Right cardiac atrium (tissue), 5 donors: ENCODE measurements at regions not wholly inside any gene's neighbourhood (a gene's known extent, or its start where the extent isn't known, plus 50 kb on each side); places are given as distances from the start of the nearest gene placed in this dataset.
A peak's percentile ranks its signal among the peaks of the same experiment; 100 is the strongest.

Experiments used
- ATAC-seq, 2 donors: fragments of 200-7000 bp; cut with Tn5 transposase; one replicate each; pipeline versions ENCODE4 v1.8.0 to v1.9.1; 2020; ENCODE audit warnings: moderate library complexity in 2 of 2, mild to moderate bottlenecking in 1 of 2
- DNase-seq, 3 donors: peaks; one replicate each; pipeline ENCODE4 v3.0.0-alpha.2; 2020
- H3K27ac ChIP-seq: one replicate; pipeline ENCODE4 v1.5.1; 2013; ENCODE audit warnings: mild to moderate bottlenecking, low read length, control low read depth, moderate library complexity
- H3K27me3 ChIP-seq: one replicate; pipeline ENCODE4 v1.6.1; 2013; ENCODE audit not compliant: control insufficient read depth, insufficient read depth
- H3K4me1 ChIP-seq: one replicate; pipeline ENCODE4 v1.6.1; 2013; ENCODE audit warnings: low read length; ENCODE audit not compliant: control insufficient read depth, insufficient read depth
- H3K4me3 ChIP-seq: one replicate; pipeline ENCODE4 v1.5.1; 2013; ENCODE audit warnings: low read length, control low read depth
- H3K9me3 ChIP-seq: one replicate; pipeline ENCODE4 v1.6.1; 2013; ENCODE audit warnings: low read length; ENCODE audit not compliant: control insufficient read depth
- WGBS: extraction: QIAGEN DNeasy Blood & Tissue Kit; methylation state at CpG from one replicate; pipeline ENCODE4 v1.1.7; 2013; 5-methylcytosine and 5-hydroxymethylcytosine counted together
- intact Hi-C, 4 donors: fragments of 100-400 bp; cut with DNase I; formaldehyde crosslinking; loops; one replicate each; pipeline versions ENCODE4 v1.11.0 to v1.14.0; 2022 to 2023
- donor health status: healthy with polysubstance abuse.
- donor health status: DM: no; HTN: yes; CAD: no.
- donor health status: DM: no; HTN: no; CAD: no.
- donor health status: DM: no; HTN: yes; CAD: no; lungs with severe emphysema.
- donor health status: DM: yes; HTN: yes; CAD: no.

DNA sequence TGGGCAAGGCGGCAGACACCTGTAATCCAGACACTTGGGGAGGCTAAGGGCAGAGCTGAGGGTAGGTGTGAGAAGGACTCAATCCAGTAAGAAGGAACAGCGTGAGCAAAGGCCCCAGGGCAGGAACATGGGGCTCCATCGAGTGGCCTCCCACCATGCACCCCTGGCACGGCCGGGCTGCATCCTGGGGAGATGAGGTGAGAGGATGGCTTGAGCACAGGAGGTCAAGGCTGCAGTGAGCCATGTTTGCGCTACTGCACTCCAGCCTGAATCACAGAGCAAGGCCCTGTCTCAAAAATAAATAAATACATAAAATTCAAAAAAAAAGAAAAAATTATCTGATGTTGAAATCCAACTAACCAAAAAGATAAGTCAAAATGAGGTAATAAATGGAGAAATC, 58.5 kb downstream of the ARL6IP4 start:
- peaks cover 6% of the 10 kb centered on the region for H3K4me1 ChIP-seq
- H3K27ac ChIP-seq = no peak overlapping the region
- intact Hi-C loops = loop anchor here in 1 of 4 donors (10.0 kb wide), 1 partner anchor 116 kb away; the partner anchor contains the start of gene PITPNM2
- H3K4me3 ChIP-seq = no peak overlapping the region
- DNase-seq = peak in 1 of 3 donors; percentile 41
- no peak for ATAC-seq
- no peaks in the 10 kb centered on the region for H3K9me3 ChIP-seq
- no peaks in the 10 kb centered on the region for H3K27me3 ChIP-seq
- 95% methylated on average over 6 of the region's 6 CpGs for WGBS

DNA sequence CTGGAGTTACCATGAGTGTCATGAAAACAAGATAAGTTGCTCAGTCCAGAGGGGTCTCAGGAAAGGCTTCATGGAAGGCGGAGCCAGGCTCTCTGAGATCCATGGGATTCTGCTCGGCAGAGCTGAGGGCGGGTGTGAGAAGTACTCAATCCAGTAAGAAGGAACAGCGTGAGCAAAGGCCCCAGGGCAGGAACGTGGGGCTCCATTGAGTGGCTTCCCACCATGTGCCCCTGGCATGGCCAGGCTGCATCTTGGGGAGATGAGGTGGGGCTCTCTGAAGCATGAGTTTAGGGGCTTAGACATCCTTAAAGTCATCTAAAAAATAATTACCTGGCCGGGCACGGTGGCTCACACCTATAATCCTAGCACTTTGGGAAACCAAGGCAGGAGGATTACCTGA, 58.0 kb downstream of the ARL6IP4 start:
- Histone ChIP-seq H3K27ac (no peak overlapping the region), H3K4me1 (peaks cover 4% of the 10 kb centered on the region), H3K9me3 (no peaks in the 10 kb centered on the region), H3K4me3 (no peak overlapping the region), H3K27me3 (no peaks in the 10 kb centered on the region)
- DNase-seq = peak in 1 of 3 donors; percentile 6
- ATAC-seq = no peak
- WGBS = 86% methylated on average over 7 of the region's 7 CpGs
- intact Hi-C loops = loop anchor here in 1 of 4 donors (10.0 kb wide), 1 partner anchor 116 kb away; the partner anchor contains the start of gene PITPNM2

DNA sequence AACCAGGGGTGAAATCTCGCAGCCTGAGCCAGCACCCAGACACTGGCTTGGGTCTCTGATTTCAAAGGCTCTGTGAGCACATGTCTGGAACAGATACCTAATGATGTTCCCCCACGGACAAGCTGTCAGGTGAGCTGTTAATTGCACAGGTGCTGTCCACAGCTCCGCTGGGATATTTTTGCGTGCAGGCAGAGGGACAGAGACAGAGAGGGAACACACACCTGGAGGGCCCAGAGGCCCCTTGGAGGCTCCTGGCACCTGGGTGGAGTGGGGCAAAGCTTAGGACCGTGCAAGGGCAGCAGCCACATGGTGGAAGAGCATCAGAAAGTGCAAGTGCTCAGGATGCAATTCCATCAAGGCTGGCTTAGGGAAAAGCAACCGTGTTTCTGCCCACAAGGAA, 57.3 kb downstream of the ARL6IP4 start:
- peaks cover 4% of the 10 kb centered on the region for H3K4me1 ChIP-seq
- no peaks in the 10 kb centered on the region for H3K27me3 ChIP-seq
- intact Hi-C loops = loop anchor here in 1 of 4 donors (10.0 kb wide), 1 partner anchor 117 kb away; the partner anchor contains the start of gene PITPNM2
- WGBS = 89% methylated on average over 6 of the region's 6 CpGs
- DNase-seq = peak in 1 of 3 donors; percentile 15
- H3K4me3 ChIP-seq = no peak overlapping the region
- no peaks in the 10 kb centered on the region for H3K9me3 ChIP-seq
- no peak overlapping the region for H3K27ac ChIP-seq
- no peak for ATAC-seq

DNA sequence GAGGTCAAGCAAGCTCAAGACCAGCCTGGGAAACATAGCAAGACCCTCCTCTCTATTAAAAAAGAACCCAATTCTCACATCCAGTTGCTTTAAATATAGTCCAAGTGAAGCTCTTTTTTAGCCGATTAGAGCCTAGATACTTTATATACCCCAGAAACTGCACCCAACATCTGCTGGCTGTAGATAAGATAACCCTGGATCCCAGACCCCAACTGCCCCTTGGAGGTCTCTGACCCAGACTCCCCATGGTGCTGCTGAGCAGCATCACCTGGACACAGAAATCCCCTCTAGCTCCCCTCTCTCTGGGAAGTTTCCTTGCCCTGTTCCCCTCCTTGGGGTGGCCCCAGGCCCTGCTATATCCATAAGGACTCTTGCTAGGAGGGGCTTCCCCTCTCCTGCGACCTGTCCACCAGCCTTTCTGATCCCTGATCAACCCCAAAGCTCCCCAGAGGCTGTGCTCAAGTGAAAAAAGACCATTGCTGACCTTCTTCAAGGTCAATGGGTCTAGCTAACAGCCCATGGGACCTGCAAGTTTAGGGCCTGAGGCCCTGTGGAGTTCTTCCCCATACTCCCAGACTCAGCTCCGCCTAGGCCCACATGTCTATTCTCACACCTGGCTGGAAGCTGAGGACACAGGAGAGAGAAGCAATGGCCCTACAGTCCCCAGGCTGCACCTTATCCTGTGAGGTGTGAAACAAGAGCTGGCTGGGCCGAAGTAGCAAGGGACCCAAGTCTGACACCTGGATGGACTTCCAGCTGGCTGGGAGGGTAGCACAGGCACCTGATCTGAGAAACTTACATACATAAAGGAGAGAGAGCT, 56.2 kb downstream of the ARL6IP4 start:
- intact Hi-C loops = loop anchor here in 1 of 4 donors (10.0 kb wide), 1 partner anchor 118 kb away; the partner anchor contains the start of gene PITPNM2
- Histone ChIP-seq H3K4me1 (peaks cover 4% of the 10 kb centered on the region), H3K27ac (no peak overlapping the region), H3K27me3 (no peaks in the 10 kb centered on the region), H3K4me3 (no peak overlapping the region), H3K9me3 (no peaks in the 10 kb centered on the region)
- WGBS = 87% methylated on average over 4 of the region's 4 CpGs
- peak in 1 of 3 donors; percentile 7 for DNase-seq
- ATAC-seq = no peak

DNA sequence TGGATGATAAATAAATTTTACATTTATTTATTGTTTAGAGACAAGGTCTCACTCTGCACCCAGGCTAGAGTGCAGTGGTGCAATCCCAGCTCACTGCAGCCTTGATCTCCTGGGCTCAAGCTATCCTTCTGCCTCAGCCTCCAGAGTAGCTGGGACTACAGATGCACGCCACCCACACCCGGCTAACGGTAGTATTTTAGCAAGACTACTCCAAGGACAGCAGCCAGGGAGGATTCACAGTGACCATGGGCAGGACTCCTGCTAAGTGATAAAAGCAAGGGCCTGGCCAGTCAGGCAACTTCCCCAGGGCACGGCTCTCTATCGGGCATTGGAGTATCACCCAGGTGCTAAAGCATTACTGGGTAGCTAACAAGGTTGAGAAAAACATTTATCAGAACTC, 55.4 kb downstream of the ARL6IP4 start:
- intact Hi-C loops = loop anchor here in 1 of 4 donors (10.0 kb wide), 1 partner anchor 119 kb away; the partner anchor contains the start of gene PITPNM2
- ATAC-seq = no peak
- Histone ChIP-seq H3K27me3 (no peaks in the 10 kb centered on the region), H3K9me3 (no peaks in the 10 kb centered on the region), H3K4me1 (peaks cover 4% of the 10 kb centered on the region), H3K4me3 (no peak overlapping the region), H3K27ac (no peak overlapping the region)
- peak in 1 of 3 donors; percentile 9 for DNase-seq
- WGBS = 85% methylated on average over 5 of the region's 5 CpGs

- Histone ChIP-seq H3K9me3 (no peaks in the 10 kb centered on the region), H3K27ac (no peak overlapping the region), H3K27me3 (no peaks in the 10 kb centered on the region), H3K4me1 (peaks cover 4% of the 10 kb centered on the region), H3K4me3 (no peak overlapping the region)
- intact Hi-C loops = loop anchor here in 1 of 4 donors (10.0 kb wide), 1 partner anchor 120 kb away; the partner anchor contains the start of gene PITPNM2
- DNase-seq (peak in 1 of 3 donors; percentile 9), ATAC-seq (peak in 1 of 2 donors; percentile 44)
- WGBS = 46% methylated on average over 4 of the region's 4 CpGs
Measured at GRCh38 chr12:123034865-123035264, 54.4 kb downstream of the ARL6IP4 start.

GRCh38 chr12:123034022-123034541, 53.6 kb downstream of the ARL6IP4 start:
- Histone ChIP-seq H3K4me1 (peaks cover 4% of the 10 kb centered on the region), H3K27me3 (no peaks in the 10 kb centered on the region), H3K4me3 (no peak overlapping the region), H3K9me3 (no peaks in the 10 kb centered on the region), H3K27ac (no peak overlapping the region)
- DNase-seq = peak in 1 of 3 donors; percentile 63
- intact Hi-C loops = loop anchor here in 1 of 4 donors (10.0 kb wide), 1 partner anchor 121 kb away; the partner anchor contains the start of gene PITPNM2
- WGBS = 72% methylated on average over 21 of the region's 21 CpGs
- ATAC-seq = peak; percentile 22 to 52

- ATAC-seq (peak in 1 of 2 donors; percentile 9), DNase-seq (peak in 1 of 3 donors; percentile 5)
- H3K4me1 ChIP-seq = peaks cover 4% of the 10 kb centered on the region
- no peaks in the 10 kb centered on the region for H3K9me3 ChIP-seq
- 91% methylated on average over 3 of the region's 3 CpGs for WGBS
- intact Hi-C loops = loop anchor here in 1 of 4 donors (10.0 kb wide), 1 partner anchor 121 kb away; the partner anchor contains the start of gene PITPNM2
- H3K27ac ChIP-seq = no peak overlapping the region
- no peak overlapping the region for H3K4me3 ChIP-seq
- no peaks in the 10 kb centered on the region for H3K27me3 ChIP-seq
Measured at GRCh38 chr12:123033392-123034021, 53.0 kb downstream of the ARL6IP4 start.

DNA sequence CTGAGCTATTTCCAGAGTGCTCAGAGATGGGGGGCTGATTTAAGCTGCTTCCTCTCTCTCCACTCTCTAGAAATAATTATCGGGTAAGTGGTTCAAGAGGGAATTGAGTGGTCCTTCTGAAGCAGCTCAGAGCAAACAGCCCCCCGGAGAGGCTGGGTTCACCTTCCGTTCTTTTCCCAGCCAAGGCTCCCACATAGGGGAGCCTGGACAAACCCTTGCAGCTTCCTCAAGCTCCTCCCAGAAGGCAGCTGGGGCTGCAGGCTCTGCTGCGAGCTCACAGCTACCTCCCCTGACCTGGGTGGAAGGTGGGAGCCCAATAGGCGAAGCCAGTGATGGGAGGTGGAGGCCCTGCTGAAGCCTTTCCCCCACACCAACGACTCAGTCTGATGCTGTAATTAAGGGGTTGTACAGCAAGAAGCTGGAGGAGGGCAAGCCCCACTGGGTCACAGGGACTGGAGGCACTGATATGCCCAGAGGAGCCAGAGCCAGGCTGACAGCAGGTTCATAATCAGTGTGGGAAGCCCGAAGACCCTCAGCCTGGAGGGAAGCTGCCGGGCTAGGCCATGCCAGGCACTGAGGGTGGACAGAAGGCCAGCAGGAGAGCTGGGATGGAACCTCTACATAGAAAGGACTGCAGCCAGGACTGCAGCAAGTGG, 52.4 kb downstream of the ARL6IP4 start:
- H3K4me1 ChIP-seq = peaks cover 4% of the 10 kb centered on the region
- H3K9me3 ChIP-seq = no peaks in the 10 kb centered on the region
- WGBS = 79% methylated on average over 8 of the region's 8 CpGs
- H3K4me3 ChIP-seq = no peak overlapping the region
- DNase-seq (peak in 1 of 3 donors; percentile 32), ATAC-seq (no peak)
- no peak overlapping the region for H3K27ac ChIP-seq
- H3K27me3 ChIP-seq = no peaks in the 10 kb centered on the region
- intact Hi-C loops = loop anchor here in 1 of 4 donors (10.0 kb wide), 1 partner anchor 122 kb away; the partner anchor contains the start of gene PITPNM2
